GM18873 (cell line): ENCODE measurements at regions not wholly inside any gene's neighbourhood (a gene's known extent, or its start where the extent isn't known, plus 50 kb on each side); places are given as distances from the start of the nearest gene placed in this dataset.

Experiments
- ATAC-seq: cut with Tn5 transposase; IDR thresholded peaks from one replicate; pipeline ENCODE4 v1.9.1; 2021; ENCODE audit warnings: mild to moderate bottlenecking, moderate library complexity, moderate number of reproducible peaks; ENCODE audit not compliant: unreplicated experiment, low FRiP score

GRCh38 chr2:13005761-13006335, 289.1 kb downstream of the TRIB2 start:
- ATAC-seq: no peak

- ATAC-seq: no peak
Observed at GRCh38 chr2:13006426-13006825, 289.7 kb downstream of the TRIB2 start.

- peak; percentile 77 for ATAC-seq
Observed at GRCh38 chr2:13006829-13007717, 290.3 kb downstream of the TRIB2 start.

GRCh38 chr2:13009027-13009642, 292.4 kb downstream of the TRIB2 start:
- ATAC-seq: no peak

- no peak for ATAC-seq
Observed at GRCh38 chr2:13010283-13010682, 293.5 kb downstream of the TRIB2 start.

GRCh38 chr2:13014783-13015182, 298.0 kb downstream of the TRIB2 start:
- ATAC-seq: no peak

GRCh38 chr2:13015532-13016320, 299.0 kb downstream of the TRIB2 start:
- no peak for ATAC-seq

- no peak for ATAC-seq
Observed at GRCh38 chr2:13018490-13018889, 301.8 kb downstream of the TRIB2 start.

GRCh38 chr2:13019781-13020180, 303.0 kb downstream of the TRIB2 start:
- ATAC-seq: no peak

GRCh38 chr2:13020469-13020868, 303.7 kb downstream of the TRIB2 start:
- ATAC-seq: no peak

- ATAC-seq: no peak
Observed at GRCh38 chr2:13021470-13021957, 304.8 kb downstream of the TRIB2 start.

GRCh38 chr2:13030606-13031005, 313.9 kb downstream of the TRIB2 start:
- ATAC-seq: no peak

- no peak for ATAC-seq
Observed at GRCh38 chr2:13034861-13035260, 318.1 kb downstream of the TRIB2 start.

GRCh38 chr2:13035866-13036265, 319.1 kb downstream of the TRIB2 start:
- ATAC-seq: no peak

- no peak for ATAC-seq
Observed at GRCh38 chr2:13040043-13040442, 323.3 kb downstream of the TRIB2 start.

- ATAC-seq: no peak
Observed at GRCh38 chr2:13046557-13047165, 329.9 kb downstream of the TRIB2 start.

- ATAC-seq: no peak
Observed at GRCh38 chr2:13050764-13051163, 334.0 kb downstream of the TRIB2 start.

- ATAC-seq: no peak
Observed at GRCh38 chr2:13052547-13052946, 335.8 kb downstream of the TRIB2 start.

GRCh38 chr2:13056259-13056843, 339.6 kb downstream of the TRIB2 start:
- ATAC-seq: no peak

- ATAC-seq: no peak
Observed at GRCh38 chr2:13057671-13058070, 340.9 kb downstream of the TRIB2 start.
